ENCODE measurements at regions not wholly inside any gene's neighbourhood (a gene's known extent, or its start where the extent isn't known, plus 50 kb on each side); places are given as distances from the start of the nearest gene placed in this dataset.

- no peaks in the 10 kb centered on the region for H3K27me3 ChIP-seq
- no peak overlapping the region for H3K27ac ChIP-seq
- DNase-seq (ENCODE audit: extremely low spot score in 2 of 2): no peak
- no peaks in the 10 kb centered on the region for H3K4me1 ChIP-seq
- TF ChIP-seq CTCF (IDR thresholded peaks at IDR 0.05) (no peak), POLR2AphosphoS5 (IDR thresholded peaks at IDR 0.05; ENCODE audit: insufficient read depth in 1 of 2, low read depth in 1 of 2) (no peak), POLR2A (IDR thresholded peaks at IDR 0.05) (no peak)
- no peaks in the 10 kb centered on the region for H3K36me3 ChIP-seq
- no peaks in the 10 kb centered on the region for H3K9me3 ChIP-seq
- H3K4me3 ChIP-seq: no peak overlapping the region
- intact Hi-C loops (cut with DNase I): no loop called here
These were observed 157.4 kb downstream of the GATB start for GRCh38 chr4:151603377-151603776.

- Histone ChIP-seq H3K36me3 (no peaks in the 10 kb centered on the region), H3K9me3 (no peaks in the 10 kb centered on the region), H3K27ac (no peak overlapping the region), H3K4me1 (no peaks in the 10 kb centered on the region), H3K27me3 (no peaks in the 10 kb centered on the region), H3K4me3 (no peak overlapping the region)
- DNase-seq (ENCODE audit: extremely low spot score in 2 of 2): no peak
- TF ChIP-seq CTCF (IDR thresholded peaks at IDR 0.05) (no peak), POLR2AphosphoS5 (IDR thresholded peaks at IDR 0.05; ENCODE audit: insufficient read depth in 1 of 2, low read depth in 1 of 2) (no peak), POLR2A (IDR thresholded peaks at IDR 0.05) (no peak)
- intact Hi-C loops (cut with DNase I): no loop called here
These were observed 156.6 kb downstream of the GATB start for GRCh38 chr4:151604238-151604637.

- Histone ChIP-seq H3K36me3 (no peaks in the 10 kb centered on the region), H3K27ac (no peak overlapping the region), H3K27me3 (no peaks in the 10 kb centered on the region), H3K4me1 (no peaks in the 10 kb centered on the region), H3K4me3 (no peak overlapping the region), H3K9me3 (no peaks in the 10 kb centered on the region)
- DNase-seq (ENCODE audit: extremely low spot score in 2 of 2): no peak
- intact Hi-C loops (cut with DNase I): no loop called here
- no peak for TF ChIP-seq CTCF (IDR thresholded peaks at IDR 0.05)
- TF ChIP-seq POLR2A (IDR thresholded peaks at IDR 0.05): no peak
- no peak for TF ChIP-seq POLR2AphosphoS5 (IDR thresholded peaks at IDR 0.05; ENCODE audit: insufficient read depth in 1 of 2, low read depth in 1 of 2)
These were observed 155.6 kb downstream of the GATB start for GRCh38 chr4:151605215-151605614.

GRCh38 chr4:151606061-151606460 is 154.7 kb downstream of the GATB start:
- Histone ChIP-seq H3K9me3 (no peaks in the 10 kb centered on the region), H3K4me1 (no peaks in the 10 kb centered on the region), H3K27me3 (no peaks in the 10 kb centered on the region), H3K4me3 (no peak overlapping the region), H3K27ac (no peak overlapping the region), H3K36me3 (no peaks in the 10 kb centered on the region)
- intact Hi-C loops (cut with DNase I): no loop called here
- no peak for DNase-seq (ENCODE audit: extremely low spot score in 2 of 2)
- TF ChIP-seq POLR2A (IDR thresholded peaks at IDR 0.05): no peak
- no peak for TF ChIP-seq POLR2AphosphoS5 (IDR thresholded peaks at IDR 0.05; ENCODE audit: insufficient read depth in 1 of 2, low read depth in 1 of 2)
- TF ChIP-seq CTCF (IDR thresholded peaks at IDR 0.05): no peak

- no peak for TF ChIP-seq POLR2AphosphoS5 (IDR thresholded peaks at IDR 0.05; ENCODE audit: insufficient read depth in 1 of 2, low read depth in 1 of 2)
- TF ChIP-seq POLR2A (IDR thresholded peaks at IDR 0.05): no peak
- TF ChIP-seq CTCF (IDR thresholded peaks at IDR 0.05): no peak
- no peak for DNase-seq (ENCODE audit: extremely low spot score in 2 of 2)
- Histone ChIP-seq H3K27me3 (no peaks in the 10 kb centered on the region), H3K9me3 (no peaks in the 10 kb centered on the region), H3K36me3 (no peaks in the 10 kb centered on the region), H3K4me1 (no peaks in the 10 kb centered on the region), H3K4me3 (no peak overlapping the region), H3K27ac (no peak overlapping the region)
- intact Hi-C loops (cut with DNase I): no loop called here
These were observed 150.6 kb downstream of the GATB start for GRCh38 chr4:151610229-151610628.
